Esophagus muscularis mucosa (tissue), 3 donors: ENCODE measurements at regions not wholly inside any gene's neighbourhood (a gene's known extent, or its start where the extent isn't known, plus 50 kb on each side); places are given as distances from the start of the nearest gene placed in this dataset.

ENCODE experiments used
- CTCF ChIP-seq, 3 experiments: fragments of 200-600 bp in 2 of 3; fragments of 450-650 bp in 1 of 3; sonication (generic) in 2 of 3; IDR thresholded peaks; one replicate each; pipeline ENCODE4 v1.5.1; 2017 to 2019; ENCODE audit warnings: antibody characterized with exemption in 3 of 3, mild to moderate bottlenecking in 2 of 3, moderate library complexity in 1 of 3
- EP300 ChIP-seq: sonication (generic); formaldehyde crosslinking; IDR thresholded peaks from one replicate; pipeline ENCODE4 v1.6.1; 2017; ENCODE audit warnings: antibody characterized with exemption

GRCh38 chr2:224143526-224143925, 104.4 kb upstream of the SERPINE2 start:
- TF ChIP-seq EP300 (no peak), CTCF (IDR thresholded peaks at IDR 0.05) (no peak)
